ENCODE measurements at regions not wholly inside any gene's neighbourhood (a gene's known extent, or its start where the extent isn't known, plus 50 kb on each side); places are given as distances from the start of the nearest gene placed in this dataset.
"Not testable (repeated sequence)": the region's sequence is repeated elsewhere in the genome, so short reads cannot be mapped to it uniquely, and the experiment has no call there.

DNA sequence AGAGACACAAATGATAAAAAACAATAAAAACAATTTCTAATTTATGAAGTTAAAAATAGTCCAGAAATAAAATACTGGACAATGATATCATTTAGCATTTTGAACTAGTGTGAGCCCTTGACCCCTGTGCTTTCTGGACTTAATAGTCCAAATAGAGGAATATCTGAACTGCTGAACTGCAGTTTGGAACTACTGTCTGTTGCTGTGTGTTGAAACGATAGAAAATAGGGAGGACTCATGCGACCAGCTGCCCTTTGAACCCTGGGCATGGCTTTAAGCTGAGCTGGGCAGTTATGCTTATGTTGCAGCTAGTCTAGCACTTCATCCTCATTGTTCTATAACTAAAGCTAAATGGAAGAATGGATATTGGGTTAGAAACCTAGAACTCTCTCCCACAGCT is 99.5 kb downstream of the FMR1NB start:
- DNase-seq (ENCODE audit: low read depth in 3 of 3), result no peak

DNA sequence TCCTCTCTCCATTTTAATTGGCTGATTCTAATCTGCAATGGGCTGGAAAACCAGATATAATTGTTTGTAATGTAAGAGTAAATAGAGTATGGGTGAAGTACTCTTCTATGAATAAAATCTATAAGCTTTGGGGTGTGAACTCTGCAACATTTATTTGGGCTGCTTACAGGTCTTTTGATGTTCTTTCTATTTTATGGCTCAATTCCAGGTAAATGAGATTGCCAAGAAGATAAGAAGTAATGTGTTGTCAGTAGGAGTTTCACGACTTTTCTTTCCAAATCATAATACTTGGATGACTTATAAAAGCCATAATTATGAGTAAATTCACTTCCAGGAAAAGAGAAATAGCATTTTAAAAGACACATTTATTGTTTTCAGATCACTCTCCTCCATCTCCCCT is 103.5 kb downstream of the FMR1NB start:
- DNase-seq (ENCODE audit: low read depth in 3 of 3), result no peak

DNA sequence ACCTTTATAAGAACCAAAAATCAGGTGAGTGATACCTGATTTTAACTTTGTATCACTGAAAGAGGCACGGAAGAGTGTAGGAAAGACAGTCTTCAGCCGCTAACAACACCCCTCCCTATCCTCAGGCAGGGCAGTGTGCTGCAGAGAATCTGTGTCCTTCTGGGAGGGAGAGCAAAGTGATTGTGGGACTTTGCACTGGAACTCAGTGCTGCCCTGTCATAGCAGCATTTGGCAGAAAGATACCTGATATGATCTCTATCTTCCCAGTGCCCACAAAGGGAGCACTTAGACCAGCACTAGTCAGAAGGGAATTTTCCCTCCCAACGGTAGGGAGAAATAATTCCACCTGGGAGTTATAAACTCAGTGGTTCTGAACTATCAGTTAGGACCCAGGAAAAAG is 139.0 kb downstream of the FMR1NB start:
- DNase-seq (ENCODE audit: low read depth in 3 of 3), result no peak

DNA sequence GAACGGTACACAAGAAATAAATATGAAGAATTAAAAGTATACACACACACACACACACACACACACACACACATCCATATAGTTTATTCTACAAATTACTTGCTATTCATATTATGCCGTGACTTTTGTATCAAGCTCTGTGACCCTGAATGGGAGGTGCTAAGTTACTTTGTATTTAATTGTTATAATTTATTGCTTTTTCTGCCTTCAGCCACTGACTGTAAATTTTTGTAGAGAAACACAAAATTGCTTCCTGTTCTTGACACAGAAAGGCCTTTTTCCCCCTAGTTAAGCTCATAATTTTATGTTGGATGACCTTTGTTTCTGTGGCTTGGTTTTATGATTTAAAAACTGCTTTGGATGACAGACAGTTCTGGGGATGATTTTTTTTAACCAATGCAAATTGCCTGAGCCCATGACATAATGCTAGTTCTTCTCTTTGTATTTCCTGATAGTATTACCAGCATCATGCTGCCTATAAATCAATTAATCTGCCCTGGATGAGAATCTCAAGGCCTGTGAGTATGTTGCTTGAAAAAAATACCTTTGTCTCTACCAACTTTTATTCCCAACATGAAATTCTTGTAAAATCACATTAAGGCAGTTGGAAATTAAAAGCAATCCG is 140.0 kb downstream of the FMR1NB start:
- no peak for DNase-seq (ENCODE audit: low read depth in 3 of 3)

DNA sequence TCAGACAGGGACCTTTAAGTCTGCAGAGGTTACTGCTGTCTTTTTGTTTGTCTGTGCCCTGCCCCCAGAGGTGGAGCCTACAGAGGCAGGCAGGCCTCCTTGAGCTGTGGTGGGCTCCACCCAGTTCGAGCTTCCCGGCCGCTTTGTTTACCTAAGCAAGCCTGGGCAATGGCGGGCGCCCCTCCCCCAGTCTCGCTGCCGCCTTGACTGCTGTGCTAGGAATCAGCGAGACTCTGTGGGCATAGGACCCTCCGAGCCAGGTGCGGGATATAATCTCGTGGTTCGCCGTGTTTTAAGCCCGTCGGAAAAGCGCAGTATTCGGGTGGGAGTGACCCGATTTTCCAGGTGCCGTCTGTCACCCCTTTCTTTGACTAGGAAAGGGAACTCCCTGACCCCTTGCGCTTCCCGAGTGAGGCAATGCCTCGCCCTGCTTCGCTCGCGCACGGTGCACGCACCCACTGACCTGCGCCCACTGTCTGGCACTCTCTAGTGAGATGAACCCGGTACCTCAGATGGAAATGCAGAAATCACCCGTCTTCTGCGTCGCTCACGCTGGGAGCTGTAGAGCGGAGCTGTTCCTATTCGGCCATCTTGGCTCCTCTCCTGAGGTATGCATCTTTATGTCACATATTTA is 147.9 kb downstream of the FMR1NB start:
- not testable (repeated sequence) for DNase-seq (ENCODE audit: low read depth in 3 of 3)

DNA sequence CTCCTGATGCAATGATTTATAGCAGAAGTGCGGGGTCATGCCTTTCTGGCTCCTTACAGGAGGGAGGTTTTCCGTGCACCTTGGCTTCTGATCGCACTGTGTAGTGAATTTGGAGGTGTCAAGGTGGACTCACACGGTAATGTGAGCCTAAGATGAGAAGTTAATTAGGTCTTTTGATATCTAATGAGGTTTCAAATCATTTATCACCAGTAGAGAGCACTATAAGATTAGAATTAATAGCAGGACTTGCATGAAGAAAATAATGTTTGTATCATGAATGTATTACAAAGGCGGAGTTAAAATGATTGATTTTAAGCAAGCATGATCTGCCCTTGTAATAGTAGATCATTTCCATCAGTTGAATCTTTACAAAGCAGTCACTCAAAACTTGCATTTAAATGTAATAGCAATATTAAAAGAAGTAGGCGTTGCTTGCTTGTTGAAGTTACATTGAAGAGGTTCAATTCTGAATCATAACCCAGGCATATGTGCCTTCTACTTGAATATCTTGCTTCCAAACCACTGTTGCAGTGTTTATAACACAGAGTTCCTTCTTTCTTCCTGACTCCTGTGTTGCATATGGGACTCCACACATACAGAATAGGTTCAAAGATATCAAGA is 152.1 kb downstream of the FMR1NB start:
- no peak for DNase-seq (ENCODE audit: low read depth in 3 of 3)

DNA sequence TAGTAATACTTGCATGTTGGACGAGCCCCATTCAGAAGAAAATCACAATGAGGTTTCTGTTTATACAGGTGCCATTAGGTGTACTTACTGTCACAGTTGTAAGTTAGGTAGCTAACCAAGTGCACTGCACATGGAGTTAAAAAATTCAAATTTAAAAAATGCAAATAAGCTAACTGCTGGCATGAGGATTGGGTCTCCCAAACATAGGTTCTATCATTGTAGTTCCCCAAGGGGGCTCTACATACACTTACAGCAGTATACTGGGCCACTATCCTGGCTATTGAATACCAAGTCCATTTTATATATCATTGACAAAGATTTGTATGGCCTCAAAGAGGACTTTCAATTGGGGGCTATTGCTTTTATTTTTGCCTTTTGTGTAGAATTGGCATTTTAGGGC is 153.4 kb downstream of the FMR1NB start:
- no peak for DNase-seq (ENCODE audit: low read depth in 3 of 3)

DNA sequence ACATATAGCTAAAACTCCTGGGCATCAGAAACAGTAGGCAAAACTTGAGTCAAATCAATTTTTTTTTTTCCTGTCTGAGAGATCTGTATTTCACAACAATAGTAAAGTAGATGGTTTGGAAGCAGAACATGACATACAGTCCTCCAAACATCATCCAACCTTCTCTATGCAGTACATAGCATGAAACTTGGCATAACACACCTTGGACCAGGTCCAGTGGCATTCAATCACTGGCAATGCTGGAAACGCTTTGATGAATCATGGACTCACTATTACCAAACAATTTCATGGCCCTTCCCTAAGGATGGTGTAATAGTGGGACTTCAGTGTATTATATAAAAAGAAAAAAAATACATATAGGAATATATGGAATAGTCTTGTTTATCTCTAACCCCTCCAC is 154.6 kb downstream of the FMR1NB start:
- DNase-seq (ENCODE audit: low read depth in 3 of 3), result no peak

DNA sequence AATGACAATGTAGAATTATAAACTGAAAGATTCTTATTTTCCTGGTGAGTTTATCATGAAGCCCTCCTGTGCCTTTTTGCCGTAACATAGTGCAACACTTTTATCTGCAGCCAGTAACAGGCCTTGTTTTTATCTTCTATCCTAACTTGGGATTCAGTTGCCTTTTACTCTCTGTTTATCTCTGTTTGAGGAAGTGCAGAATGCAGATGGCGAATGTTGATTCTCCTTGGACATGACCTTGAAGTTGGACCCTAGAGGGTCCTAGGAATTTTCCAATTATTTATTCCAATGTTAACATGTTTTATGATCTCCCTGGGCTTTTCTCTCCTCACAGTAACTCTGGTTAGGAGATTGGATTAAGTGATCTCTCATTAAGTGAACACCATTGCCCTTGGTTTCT is 165.0 kb downstream of the FMR1NB start:
- DNase-seq (ENCODE audit: low read depth in 3 of 3), result no peak

DNA sequence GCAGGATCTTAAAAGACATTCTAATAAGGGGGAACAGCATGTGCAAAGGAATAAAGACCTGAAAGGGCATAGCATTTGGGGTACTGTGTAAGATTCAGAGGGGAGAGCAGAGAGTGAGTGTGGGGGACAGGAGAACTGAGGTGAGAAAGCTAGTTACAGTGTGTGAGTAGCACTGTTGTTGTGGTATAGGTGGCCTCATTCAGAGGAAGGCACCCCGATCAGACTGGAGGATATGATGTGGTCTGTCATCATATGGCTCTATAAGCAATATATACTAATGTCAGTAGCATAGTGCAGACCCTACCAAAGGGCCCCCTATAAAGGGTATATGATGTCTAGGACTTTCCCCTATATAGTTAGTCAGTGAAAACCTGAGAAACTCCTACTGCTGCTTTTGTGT is 175.8 kb downstream of the FMR1NB start:
- DNase-seq (ENCODE audit: low read depth in 3 of 3), result no peak

DNA sequence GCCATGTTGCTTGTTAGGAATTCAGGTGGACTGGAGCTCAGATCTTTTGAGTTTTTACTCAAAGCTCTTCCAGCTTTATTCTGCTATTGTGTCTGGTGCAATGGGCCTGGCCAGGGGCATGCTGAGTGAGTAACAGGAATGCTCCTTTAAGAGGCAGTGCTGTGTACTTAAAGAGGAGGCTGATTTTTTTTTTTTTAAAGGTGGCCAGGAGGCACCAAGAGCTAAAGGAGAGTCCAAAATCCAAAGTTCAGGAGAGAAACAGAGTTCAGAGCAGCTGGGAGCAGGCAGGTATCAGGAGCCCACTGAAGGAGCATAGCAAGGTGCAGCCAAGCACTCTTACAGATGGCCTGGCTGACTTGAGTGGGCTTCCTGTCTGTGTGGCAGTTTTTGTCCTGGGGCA is 178.7 kb downstream of the FMR1NB start:
- no peak for DNase-seq (ENCODE audit: low read depth in 3 of 3)

DNA sequence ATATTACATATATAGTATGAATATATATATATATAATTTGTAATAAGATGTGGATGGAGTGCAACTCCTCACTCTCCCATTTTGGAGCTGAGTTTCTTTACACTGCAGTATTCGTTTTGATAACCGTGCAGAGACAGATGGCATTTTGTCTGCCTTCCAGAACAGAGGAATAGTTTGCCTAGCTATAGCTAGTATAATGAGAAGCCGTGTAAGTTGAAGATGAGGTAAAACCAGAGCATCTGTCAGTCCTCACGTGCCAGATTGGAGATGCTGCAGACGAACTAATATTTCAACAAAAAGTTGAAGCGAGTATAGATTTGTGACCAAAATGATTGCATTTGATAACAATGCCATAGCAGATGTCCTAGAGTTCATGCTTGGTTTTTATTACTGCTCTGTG is 180.6 kb downstream of the FMR1NB start:
- DNase-seq (ENCODE audit: low read depth in 3 of 3), result no peak

DNA sequence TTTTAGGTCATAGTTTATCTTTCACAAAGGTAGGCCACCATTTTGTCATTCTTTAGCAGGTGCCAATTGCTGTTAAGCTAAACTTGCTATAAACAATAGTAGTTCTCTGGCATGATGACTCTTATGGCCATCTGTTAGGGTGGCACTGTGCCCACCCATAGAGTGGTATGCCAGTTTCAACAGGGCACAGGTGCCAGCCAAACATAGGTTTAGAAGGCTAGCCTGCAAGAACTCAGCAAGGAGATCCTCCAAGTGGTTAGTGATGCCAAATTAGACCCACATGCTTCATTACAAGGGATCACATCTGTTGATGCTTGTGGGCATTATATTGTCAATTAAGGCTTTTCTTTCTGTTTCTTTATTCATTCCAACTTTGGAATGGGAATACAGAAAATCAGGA is 204.5 kb downstream of the FMR1NB start:
- no peak for DNase-seq (ENCODE audit: low read depth in 3 of 3)

DNA sequence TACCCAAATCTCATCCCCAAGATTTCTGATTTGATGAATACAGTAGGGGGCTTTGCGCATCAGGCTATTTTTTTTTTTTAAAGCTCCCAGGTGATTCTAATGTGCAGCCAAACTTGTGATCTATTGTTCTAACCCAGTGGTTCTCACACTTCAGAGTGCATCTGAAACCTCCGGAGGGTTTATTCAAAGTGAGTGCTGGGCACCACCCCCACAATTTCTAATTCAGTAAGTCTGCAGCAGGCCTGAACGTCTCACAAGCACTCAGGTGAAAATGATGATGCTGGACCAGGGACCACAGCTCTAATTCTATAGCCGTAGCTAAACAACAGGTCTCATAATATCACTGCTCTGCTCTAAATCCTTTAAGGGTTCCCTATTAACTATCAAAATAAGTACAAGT is 211.4 kb downstream of the FMR1NB start:
- DNase-seq (ENCODE audit: low read depth in 3 of 3), result no peak

DNA sequence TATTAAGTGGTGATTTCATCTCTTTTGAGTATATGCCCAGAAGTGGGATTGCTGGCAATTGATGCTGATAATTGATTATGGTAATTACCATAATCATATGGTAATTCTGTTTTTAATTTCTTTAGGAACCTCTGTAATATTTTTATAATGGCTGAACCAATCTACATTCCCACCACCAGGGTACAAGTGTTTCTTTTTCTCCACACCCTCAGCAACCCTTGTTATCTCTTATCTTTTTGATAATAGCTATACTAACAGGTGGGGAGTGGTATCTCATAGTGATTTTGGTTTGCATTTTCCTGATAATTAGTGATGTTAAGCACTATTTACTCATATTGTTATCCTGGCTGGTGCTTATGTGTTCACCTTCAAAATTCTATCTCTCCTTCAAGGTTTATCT is 212.6 kb downstream of the FMR1NB start:
- DNase-seq (ENCODE audit: low read depth in 3 of 3), result no peak

DNA sequence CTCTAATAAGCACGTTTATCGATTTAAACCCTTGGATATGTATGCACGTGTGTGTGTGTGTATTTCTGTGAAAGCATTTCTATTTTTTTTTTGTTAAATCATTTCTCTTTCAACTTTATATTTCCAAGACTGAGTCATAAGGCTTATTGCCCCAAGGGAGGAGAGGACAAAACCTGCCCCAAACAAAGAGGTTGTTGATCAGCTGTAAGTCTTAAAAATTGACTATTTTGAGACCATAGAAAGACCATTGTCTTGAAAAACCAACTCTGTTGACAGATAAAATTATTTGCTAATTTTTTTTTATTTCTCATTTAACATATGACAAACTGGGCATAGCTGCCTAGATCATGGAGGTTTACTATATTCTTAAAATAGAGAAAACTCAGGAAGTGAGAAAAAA is 222.4 kb downstream of the FMR1NB start:
- DNase-seq (ENCODE audit: low read depth in 3 of 3), result no peak

DNA sequence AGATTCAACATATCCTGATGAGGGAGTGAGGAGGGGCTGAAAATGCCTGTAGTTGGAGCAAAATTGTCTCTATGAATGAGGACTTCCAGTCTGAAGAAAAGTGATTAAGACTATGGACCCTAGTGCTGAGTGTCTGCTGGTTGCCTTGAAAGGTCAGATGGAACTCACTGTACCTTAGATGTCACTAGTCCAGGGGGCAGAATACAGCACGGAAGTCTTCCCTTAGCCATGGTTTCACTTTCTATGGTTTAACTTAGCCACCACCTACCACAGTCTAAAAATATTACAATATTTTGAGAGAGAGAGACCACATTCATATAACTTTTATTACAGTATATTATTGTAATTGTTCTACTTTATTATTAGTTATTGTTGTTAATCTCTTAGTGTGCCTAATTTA is 223.1 kb downstream of the FMR1NB start:
- DNase-seq (ENCODE audit: low read depth in 3 of 3), result no peak

DNA sequence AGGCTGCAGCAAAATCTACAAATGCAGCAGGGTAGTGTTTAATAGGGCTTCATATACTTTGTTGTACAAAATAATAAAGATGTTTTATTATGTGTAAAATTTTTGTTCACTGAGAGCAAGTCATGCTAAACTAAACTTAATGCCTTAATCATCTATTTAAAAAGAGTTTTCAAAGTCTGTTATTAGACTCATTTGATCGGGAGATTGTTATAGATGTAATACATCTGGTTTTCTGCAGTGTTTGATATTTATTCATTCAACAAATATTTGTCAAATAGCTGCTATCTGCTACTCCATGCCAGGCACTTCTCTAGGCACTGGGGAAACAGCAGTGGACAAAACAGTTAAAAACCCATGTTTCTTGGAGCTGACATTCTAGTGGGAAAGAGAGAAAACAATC is 233.6 kb downstream of the FMR1NB start:
- no peak for DNase-seq (ENCODE audit: low read depth in 3 of 3)

DNA sequence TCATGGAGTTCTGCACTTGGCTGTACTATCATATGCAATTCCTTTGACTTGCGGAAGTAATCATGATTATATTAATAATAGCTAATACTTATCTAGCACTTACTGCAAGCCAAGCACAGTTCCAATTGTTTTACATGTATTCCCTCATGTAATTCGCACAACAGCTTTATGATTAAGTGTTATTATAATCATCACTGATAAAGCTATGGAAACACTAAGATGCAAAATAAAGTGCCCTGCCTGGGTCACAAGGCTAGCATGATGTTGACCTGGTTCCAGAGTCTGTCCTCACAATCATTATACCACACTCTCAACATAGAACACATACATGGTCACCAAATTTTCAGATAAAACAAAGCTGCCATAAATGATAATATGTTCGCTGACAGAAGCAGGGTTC is 234.6 kb downstream of the FMR1NB start:
- DNase-seq (ENCODE audit: low read depth in 3 of 3), result no peak

DNA sequence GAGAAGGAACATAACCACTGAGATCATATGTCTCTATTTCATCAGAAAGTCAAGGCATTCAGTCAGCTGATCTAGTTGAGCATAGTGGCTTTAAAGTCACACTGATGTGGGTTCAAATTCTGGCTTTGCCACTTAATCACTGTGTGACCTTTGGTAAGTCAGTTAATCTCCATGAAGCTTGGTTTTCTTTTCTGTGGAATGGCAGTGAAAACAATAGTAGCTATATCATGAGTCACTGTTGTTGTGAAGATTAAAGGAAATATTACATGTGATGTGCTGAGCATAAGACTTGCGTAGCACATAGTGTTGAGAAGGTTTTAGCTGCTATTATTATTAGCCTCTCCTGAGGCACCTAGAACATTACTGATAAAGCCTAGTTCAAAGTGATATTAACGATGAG is 242.2 kb downstream of the FMR1NB start:
- no peak for DNase-seq (ENCODE audit: low read depth in 3 of 3)

DNA sequence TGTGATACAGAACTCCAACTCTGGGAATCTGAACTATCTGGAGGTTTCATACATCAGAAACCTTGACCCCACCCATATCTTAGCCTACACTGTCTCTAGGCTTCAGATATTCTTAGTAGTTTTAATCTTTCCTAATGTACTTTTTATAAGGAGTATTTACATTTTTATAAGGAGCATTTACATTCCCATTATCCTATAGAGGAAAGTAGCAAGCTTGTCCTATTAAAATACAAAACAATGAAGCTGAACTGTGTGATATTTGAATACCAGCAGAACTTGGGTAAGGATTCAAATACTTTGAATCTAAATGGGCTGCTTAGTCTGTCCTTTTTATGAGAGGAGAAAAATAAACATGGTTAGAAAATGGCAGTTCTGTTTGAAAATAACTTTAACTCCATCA is 247.4 kb downstream of the FMR1NB start:
- no peak for DNase-seq (ENCODE audit: low read depth in 3 of 3)

DNA sequence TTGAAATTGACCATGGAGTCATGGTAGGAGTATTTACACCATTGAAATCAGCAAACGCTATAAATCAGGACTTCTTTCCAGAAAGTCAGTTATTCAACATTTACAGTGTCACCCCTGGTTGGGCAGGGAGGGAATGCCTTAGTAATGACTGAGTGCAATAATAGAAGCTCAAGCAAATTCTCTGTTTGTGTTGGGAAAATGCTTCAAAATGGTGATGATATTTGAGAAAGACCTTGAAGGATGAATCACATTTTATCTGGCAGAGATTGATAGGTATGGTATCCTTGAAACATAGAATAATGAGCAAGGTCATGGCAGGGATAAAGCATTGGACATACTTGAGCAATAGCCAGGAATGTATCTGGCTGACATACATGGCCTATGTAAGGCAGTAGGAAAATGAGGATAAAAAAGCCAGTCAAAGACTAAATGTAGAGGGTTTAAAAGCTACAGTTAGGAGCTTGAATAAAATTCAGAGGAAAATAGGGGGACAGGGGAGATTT is 248.7 kb downstream of the FMR1NB start:
- DNase-seq (ENCODE audit: low read depth in 3 of 3), result no peak

DNA sequence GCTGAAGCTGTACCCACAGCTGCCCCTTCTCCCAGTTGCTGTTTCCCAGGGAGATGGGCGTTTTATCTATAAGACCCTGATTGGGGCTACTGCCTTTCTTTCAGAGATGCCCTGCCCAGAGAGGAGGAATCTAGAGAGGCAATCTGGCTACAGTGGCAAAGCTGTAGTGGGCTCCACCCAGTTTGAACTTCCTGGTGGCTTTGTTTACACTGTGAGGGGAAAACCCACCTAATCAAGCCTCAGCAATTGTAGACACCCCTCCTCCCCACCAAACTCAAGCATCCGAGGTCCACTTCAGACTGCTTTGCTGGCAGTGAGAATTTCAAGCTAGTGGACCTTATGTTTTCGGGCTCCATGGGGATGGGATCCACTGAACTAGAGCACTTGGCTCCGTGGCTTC is 240.4 kb upstream of the AFF2 start:
- no peak for DNase-seq (ENCODE audit: low read depth in 3 of 3)

DNA sequence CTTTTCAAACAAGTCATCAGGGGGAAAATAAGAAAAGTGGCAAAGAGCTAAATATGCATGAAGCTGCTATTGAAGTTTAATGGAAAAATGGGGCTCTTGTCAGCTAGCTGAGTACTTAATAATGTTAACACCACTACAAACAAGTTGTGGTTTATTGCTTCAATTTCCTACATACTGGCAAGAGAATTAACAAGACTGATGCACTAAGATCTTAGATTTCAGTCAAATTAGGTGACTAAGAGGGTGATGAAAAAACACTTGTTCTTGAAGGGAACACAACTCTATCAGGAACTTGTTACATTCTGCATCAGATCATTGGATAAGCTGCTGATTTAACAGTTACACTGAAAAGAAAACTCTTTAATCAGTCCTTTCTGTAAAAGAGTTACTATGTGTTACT is 234.6 kb upstream of the AFF2 start:
- no peak for DNase-seq (ENCODE audit: low read depth in 3 of 3)

Measured in stimulated activated CD4-positive, alpha-beta T cell treated with anti-CD3 and anti-CD28 coated beads, TNF-alpha, amount 100 ng/mL, for 24 hours (primary cell).